Coronary artery (tissue), 2 donors: ENCODE measurements at regions not wholly inside any gene's neighbourhood (a gene's known extent, or its start where the extent isn't known, plus 50 kb on each side); places are given as distances from the start of the nearest gene placed in this dataset.

Source experiments
- DNase-seq: peaks from one replicate; pipeline ENCODE4 v3.0.0-alpha.2; 2017; ENCODE audit warnings: low spot score
- H3K27ac ChIP-seq, 2 donors: fragments of 200-600 bp; sonication (generic); one replicate each; pipeline ENCODE4 v1.5.1; 2016 to 2019
- H3K4me3 ChIP-seq: fragments of 200-600 bp; sonication (generic); 2 replicates; pipeline ENCODE4 v1.5.1; 2016; ENCODE audit warnings: mild to moderate bottlenecking, moderate library complexity
- TF ChIP-seq, protein P1 (sequence below): fragments of 200-600 bp; sonication (generic); IDR thresholded peaks from one replicate; pipeline ENCODE4 v1.5.1; 2019; ENCODE audit warnings: antibody characterized with exemption

GRCh38 chr17:34486761-34487160 is 92.6 kb upstream of the TMEM132E start:
- Histone ChIP-seq H3K27ac (no peak overlapping the region), H3K4me3 (no peak overlapping the region)
- no peak for DNase-seq
- TF ChIP-seq, protein P1, sequence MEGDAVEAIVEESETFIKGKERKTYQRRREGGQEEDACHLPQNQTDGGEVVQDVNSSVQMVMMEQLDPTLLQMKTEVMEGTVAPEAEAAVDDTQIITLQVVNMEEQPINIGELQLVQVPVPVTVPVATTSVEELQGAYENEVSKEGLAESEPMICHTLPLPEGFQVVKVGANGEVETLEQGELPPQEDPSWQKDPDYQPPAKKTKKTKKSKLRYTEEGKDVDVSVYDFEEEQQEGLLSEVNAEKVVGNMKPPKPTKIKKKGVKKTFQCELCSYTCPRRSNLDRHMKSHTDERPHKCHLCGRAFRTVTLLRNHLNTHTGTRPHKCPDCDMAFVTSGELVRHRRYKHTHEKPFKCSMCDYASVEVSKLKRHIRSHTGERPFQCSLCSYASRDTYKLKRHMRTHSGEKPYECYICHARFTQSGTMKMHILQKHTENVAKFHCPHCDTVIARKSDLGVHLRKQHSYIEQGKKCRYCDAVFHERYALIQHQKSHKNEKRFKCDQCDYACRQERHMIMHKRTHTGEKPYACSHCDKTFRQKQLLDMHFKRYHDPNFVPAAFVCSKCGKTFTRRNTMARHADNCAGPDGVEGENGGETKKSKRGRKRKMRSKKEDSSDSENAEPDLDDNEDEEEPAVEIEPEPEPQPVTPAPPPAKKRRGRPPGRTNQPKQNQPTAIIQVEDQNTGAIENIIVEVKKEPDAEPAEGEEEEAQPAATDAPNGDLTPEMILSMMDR = no peak

- TF ChIP-seq, protein P1 = no peak
- Histone ChIP-seq H3K27ac (no peak overlapping the region), H3K4me3 (no peak overlapping the region)
- no peak for DNase-seq
Observed at GRCh38 chr17:34485999-34486398, 93.4 kb upstream of the TMEM132E start.

- no peak overlapping the region for H3K4me3 ChIP-seq
- TF ChIP-seq, protein P1 = no peak
- H3K27ac ChIP-seq = no peak overlapping the region
- DNase-seq = no peak
Observed at GRCh38 chr17:34484193-34484733, 95.1 kb upstream of the TMEM132E start.

- TF ChIP-seq, protein P1 = no peak
- no peak overlapping the region for H3K27ac ChIP-seq
- H3K4me3 ChIP-seq = no peak overlapping the region
- no peak for DNase-seq
Observed at GRCh38 chr17:34482730-34483129, 96.7 kb upstream of the TMEM132E start.

GRCh38 chr17:34481779-34482178 is 97.6 kb upstream of the TMEM132E start:
- TF ChIP-seq, protein P1 = no peak

GRCh38 chr17:34479371-34479770 is 100.0 kb upstream of the TMEM132E start:
- H3K27ac ChIP-seq = no peak overlapping the region
- no peak for DNase-seq
- TF ChIP-seq, protein P1 = no peak
- no peak overlapping the region for H3K4me3 ChIP-seq

More at GRCh38 chr17:34481779-34482178, 97.6 kb upstream of the TMEM132E start:
- DNase-seq = no peak
- no peak overlapping the region for H3K27ac ChIP-seq
- no peak overlapping the region for H3K4me3 ChIP-seq

- TF ChIP-seq, protein P1 = no peak
- Histone ChIP-seq H3K27ac (no peak overlapping the region), H3K4me3 (no peak overlapping the region)
- DNase-seq = no peak
Observed at GRCh38 chr17:34478244-34478643, 101.1 kb upstream of the TMEM132E start.
